BJ (cell line): ENCODE measurements at regions not wholly inside any gene's neighbourhood (a gene's known extent, or its start where the extent isn't known, plus 50 kb on each side); places are given as distances from the start of the nearest gene placed in this dataset.

ENCODE experiments used
- CTCF ChIA-PET: fragments of 350-600 bp; formaldehyde crosslinking; extraction: SDS; loops from one replicate; lab custom pipeline; 2021; ENCODE audit warnings: antibody characterized with exemption, inconsistent platforms; lab: Yijun Ruan, JAX
- POLR2A ChIA-PET: fragments of 300-600 bp; sonication (Branson Sonifier 250); formaldehyde crosslinking; extraction: SDS; loops from one replicate; lab custom pipeline; 2021; ENCODE audit warnings: antibody characterized with exemption; lab: Charles Lee
- DNase-seq: peaks from one replicate; pipeline ENCODE4 v3.0.0-alpha.2; 2011; ENCODE audit warnings: low read depth
- H3K27me3 ChIP-seq: 2 replicates; pipeline ENCODE4 v1.6.0; 2011; ENCODE audit warnings: low read length; ENCODE audit not compliant: control insufficient read depth, insufficient read depth
- H3K36me3 ChIP-seq: 2 replicates; pipeline ENCODE4 v1.5.1; 2011; ENCODE audit warnings: low read length; ENCODE audit not compliant: control insufficient read depth, insufficient read depth
- H3K4me3 ChIP-seq: 2 replicates; pipeline ENCODE4 v1.5.1; 2011; ENCODE audit warnings: low read depth, mild to moderate bottlenecking, control low read depth, low read length
- CTCF ChIP-seq: IDR thresholded peaks from 2 replicates; pipeline ENCODE4 v1.5.1; 2011; ENCODE audit warnings: low read depth, mild to moderate bottlenecking, control low read depth, inconsistent platforms, low read length, moderate library complexity; ENCODE audit not compliant: insufficient read depth

GRCh38 chr5:115028557-115028956 lies 141.2 kb downstream of the TRIM36 start:
- TF ChIP-seq CTCF: no peak
- H3K27me3 ChIP-seq: no peaks in the 10 kb centered on the region
- H3K4me3 ChIP-seq: no peak overlapping the region
- CTCF ChIA-PET: no interaction called here
- POLR2A ChIA-PET: no interaction called here
- no peak for DNase-seq
- no peaks in the 10 kb centered on the region for H3K36me3 ChIP-seq

DNA sequence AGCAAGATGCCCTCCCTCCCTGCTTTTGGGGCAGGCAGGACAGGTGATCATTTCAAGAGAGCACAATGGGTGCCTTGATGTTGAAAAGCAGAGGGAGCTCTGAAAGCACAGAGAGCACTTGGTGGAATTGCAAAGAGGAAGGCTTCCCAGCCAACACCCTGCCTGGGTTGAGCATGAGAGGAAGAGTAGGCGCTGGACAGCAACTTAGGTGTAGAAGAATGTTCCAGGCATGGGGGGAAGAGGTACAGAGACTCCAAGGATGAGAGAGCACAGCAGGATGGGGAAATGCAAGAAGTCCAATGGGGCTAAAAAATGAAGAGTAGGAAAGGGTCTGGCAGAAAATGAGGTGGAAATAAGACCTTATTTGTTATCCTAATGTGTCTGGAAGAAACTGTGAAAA lies 144.8 kb downstream of the TRIM36 start:
- ChIA-PET POLR2A (no interaction called here), CTCF (interaction anchor here (0.8 kb wide), 1 partner anchor 11 kb away, joined by 3 read pairs; no protein-coding TSS in a partner anchor)
- Histone ChIP-seq H3K27me3 (no peaks in the 10 kb centered on the region), H3K36me3 (no peaks in the 10 kb centered on the region), H3K4me3 (no peak overlapping the region)
- TF ChIP-seq CTCF: no peak
- DNase-seq: no peak

GRCh38 chr5:115022303-115022702 lies 147.4 kb downstream of the TRIM36 start:
- no peak for DNase-seq
- Histone ChIP-seq H3K4me3 (no peak overlapping the region), H3K36me3 (no peaks in the 10 kb centered on the region), H3K27me3 (no peaks in the 10 kb centered on the region)
- ChIA-PET CTCF (no interaction called here), POLR2A (no interaction called here)
- no peak for TF ChIP-seq CTCF

DNA sequence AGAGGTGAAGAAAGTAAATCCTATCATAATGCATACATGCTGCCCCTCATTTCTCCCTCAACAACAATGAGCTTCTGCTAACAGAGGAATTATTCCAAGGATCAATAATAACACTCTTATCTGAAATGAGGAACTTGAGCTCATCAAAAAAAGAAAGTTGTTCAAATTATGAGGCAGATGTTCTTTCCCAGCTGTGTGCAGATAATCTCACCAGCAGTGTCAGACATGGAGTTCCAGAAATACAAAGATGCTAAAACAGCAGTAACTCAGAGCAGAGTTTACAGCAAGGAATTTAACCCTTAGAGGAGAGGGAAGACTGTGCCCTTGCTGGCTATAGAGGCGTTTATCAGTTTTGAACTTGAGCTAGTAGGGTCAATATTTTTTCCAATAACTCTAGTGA lies 153.1 kb downstream of the TRIM36 start:
- DNase-seq: no peak
- no peak overlapping the region for H3K4me3 ChIP-seq

GRCh38 chr5:114999176-114999575 lies 170.5 kb downstream of the TRIM36 start:
- DNase-seq: no peak
- Histone ChIP-seq H3K27me3 (no peaks in the 10 kb centered on the region), H3K4me3 (no peak overlapping the region), H3K36me3 (no peaks in the 10 kb centered on the region)
- no peak for TF ChIP-seq CTCF
- ChIA-PET POLR2A (no interaction called here), CTCF (no interaction called here)

More for the DNA sequence above, 153.1 kb downstream of the TRIM36 start:
- no peak for TF ChIP-seq CTCF
- POLR2A ChIA-PET: no interaction called here
- CTCF ChIA-PET: no interaction called here
- Histone ChIP-seq H3K36me3 (no peaks in the 10 kb centered on the region), H3K27me3 (no peaks in the 10 kb centered on the region)
